GM10266 (cell line): ENCODE measurements at regions not wholly inside any gene's neighbourhood (a gene's known extent, or its start where the extent isn't known, plus 50 kb on each side); places are given as distances from the start of the nearest gene placed in this dataset.
"Not testable (repeated sequence)": the region's sequence is repeated elsewhere in the genome, so short reads cannot be mapped to it uniquely, and the experiment has no call there.

Source experiments
- DNase-seq: peaks from one replicate; pipeline ENCODE4 v3.0.0; 2012; ENCODE audit errors: extremely low spot score

DNA sequence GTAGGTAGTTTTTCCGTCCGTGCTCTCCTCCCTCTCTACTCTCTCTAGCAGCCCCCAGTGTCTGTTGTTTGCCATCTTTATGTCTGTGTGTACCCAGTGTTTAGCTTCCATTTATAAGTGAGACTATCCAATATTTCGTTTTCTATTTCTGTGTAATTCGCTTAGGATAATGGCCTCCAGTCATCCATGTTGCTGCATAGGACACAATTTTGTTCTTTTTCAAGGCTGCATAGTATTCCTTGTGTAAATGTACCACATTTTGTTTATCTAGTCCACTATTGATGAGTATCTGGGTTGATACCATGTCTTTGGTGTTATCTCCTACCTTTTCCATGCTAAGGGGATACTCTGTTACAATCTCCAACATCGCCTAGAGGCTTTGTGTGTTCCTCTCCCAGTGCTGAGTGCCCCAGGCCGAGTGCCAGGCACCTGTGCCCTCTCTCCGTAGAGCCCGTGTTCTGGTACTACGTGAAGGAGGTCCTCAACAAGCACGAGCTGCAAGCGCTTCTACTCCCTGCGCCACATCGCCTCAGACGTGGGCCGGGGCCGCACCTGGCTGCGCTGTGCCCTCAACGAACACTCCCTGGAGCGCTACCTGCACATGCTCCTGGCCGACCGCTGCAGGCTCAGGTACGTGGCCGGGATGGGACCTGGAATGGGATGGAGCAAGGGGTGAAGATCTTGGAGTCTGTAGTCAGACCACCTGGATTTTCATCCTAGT, 51.0 kb downstream of the NPIPB11 start:
- not testable (repeated sequence) for DNase-seq

DNA sequence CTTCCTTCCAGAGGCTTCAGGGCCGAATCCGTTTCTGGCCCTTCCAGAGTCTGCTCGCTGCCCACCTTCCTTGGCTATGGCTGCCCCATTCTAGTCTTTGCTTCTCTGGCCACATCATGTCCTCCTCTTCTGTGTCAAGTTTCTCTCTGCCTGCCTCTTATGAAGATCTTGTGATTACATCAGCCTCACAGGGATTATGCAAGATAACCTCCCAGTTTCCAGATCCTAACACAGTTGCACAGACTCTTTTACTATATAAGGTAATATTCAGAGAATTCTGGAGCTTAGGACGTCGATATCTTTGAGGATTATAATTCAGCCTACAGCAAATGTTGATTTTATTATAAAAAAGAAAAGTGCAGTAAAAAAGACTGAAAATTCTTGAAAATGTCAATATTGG, 52.1 kb downstream of the NPIPB11 start:
- DNase-seq: not testable (repeated sequence)

DNA sequence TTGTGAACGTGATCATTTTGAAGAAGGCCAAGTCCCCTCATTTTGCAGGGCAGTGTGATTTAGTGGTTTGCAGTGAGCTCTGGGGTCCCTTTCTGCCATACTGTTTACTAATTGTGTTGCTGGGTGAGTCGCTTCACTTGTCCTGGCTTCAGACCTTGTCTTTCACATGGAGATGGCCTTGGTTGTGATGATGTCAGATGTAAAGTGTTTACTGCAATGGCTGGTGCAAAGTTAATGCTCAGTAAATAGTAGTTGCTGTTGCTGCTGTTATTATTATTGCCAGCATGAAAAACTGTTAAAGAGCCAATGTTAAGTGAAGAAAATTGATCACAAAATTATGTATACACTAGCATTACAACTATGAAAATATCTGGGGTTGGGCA, 53.9 kb downstream of the NPIPB11 start:
- not testable (repeated sequence) for DNase-seq

DNA sequence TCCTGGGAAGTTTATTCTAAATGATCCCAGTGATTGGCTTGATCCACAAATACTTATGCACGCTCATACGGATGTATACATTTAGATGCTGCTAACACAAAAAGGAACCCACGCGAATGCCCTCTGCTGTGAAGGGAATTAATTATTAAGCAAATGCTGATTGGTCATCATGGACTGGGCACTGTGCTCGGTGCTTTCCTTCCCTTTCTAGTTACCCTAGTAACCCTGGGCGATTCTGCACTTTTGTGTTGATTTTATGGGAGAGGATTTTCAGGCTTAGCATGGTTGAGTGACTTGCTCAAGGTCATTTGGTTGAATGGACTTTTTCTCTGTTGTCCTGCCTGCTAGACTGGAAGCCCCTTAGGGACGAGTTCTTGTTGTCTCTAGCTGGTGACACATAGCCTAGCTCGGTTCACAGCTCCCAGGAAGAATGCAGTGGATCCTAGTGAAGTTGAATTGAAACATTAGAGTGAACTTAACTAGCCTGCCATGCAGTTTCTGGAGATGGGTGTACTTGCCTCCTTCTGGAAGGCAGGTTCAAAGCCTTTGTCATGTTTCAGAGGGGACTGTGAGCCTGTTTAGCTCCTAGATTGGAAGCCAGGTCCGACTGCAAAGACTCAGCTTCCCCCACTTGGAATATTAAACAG, 54.4 kb downstream of the NPIPB11 start:
- DNase-seq: not testable (repeated sequence)

DNA sequence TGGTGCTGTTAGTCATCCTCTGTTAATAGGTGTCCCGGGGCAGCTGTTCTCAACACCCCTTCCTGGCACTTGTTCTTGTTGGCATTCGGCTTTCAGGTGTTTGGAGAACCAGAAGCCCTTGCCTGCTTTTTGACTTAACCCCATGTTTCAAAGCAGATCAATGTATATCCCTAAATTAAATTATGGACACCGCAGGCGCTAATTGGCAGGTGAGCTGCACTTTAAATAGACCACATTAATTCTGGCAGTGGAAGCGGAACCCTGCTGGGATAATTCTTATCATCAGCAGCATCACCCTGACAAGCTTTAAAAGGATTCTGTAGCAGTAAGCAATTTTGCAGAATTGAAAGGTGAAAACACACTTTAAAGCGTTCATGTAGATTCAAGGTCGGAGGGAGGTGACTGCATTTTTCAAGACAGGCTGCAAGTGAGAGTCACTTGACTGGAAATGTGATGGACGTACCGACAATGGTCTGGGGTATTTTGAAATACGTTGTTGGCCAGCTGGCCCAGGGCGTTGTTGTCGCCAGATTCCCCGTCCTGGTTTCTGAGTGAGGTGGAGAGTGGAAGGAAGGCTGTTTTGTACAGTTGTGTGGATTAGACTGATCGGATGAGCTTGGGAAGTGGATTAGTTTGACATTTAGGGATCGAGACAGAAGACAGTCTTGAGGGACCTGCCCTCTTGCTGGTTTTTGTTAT, 55.1 kb downstream of the NPIPB11 start:
- not testable (repeated sequence) for DNase-seq

DNA sequence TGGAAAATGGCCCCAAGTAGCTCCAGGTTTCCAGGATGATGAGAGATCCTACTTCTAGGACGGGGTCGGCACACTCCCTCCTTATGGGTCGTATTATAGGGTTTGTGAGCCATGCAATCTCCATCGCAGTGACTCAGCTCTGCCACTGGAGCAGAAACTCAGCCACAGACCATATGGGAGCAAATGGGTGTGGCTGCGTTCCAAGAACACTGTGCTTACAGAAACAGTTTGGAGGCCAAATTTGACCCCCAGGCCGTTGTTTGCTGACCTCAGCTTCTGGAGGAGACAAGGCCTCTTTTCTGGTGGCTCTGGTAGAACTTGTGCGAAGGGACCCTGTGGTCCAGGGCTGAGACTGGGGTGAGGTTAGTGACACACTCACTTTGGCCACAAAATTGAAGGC, 56.5 kb downstream of the NPIPB11 start:
- DNase-seq: not testable (repeated sequence)

DNA sequence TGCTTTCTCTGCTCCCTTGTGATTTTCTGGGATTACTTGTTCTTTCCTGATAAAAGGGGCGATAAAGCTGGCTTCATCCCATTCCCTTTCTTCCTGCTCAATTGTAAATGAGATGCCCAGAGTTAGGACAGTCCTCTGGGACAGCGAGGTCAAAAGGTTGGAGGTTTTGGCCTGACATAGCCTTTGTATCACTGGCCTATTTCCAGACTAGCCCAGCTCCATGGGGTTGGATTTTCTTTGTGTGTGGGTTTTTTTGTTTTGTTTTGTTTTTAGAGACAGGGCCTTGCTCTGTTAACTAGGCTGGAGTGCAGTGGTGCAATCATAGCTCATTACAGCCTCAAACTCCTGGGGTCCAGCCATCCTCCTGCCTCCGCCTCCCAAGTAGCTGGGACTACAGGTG, 57.8 kb downstream of the NPIPB11 start:
- DNase-seq: not testable (repeated sequence)

DNA sequence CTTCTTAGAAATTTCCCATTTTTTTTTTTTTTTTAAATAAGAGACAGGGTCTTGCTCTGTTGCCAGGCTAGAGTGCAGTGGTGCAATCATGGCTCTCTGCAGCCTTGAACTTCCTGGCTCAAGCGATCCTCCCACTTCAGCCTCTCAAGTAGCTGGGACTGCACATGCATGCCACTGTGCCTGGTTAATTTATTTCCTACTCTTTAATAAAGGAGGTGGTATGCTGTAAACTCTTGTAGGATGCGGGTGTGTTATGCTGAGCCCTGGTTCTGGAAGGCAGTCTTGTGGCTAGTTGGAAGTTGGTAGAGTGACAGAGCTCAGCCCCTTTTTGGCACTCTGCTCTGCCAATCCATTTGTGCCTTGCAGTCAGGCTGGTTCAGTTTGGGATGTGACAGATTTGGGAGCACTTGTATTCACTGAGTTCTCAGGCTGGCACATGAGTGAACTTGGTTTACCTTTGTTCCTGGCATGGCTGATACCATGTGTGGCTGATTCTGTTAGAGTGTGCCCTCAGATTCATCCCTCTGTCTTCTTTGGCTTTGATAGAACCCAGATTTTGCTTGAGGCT, 58.3 kb downstream of the NPIPB11 start:
- DNase-seq: not testable (repeated sequence)

DNA sequence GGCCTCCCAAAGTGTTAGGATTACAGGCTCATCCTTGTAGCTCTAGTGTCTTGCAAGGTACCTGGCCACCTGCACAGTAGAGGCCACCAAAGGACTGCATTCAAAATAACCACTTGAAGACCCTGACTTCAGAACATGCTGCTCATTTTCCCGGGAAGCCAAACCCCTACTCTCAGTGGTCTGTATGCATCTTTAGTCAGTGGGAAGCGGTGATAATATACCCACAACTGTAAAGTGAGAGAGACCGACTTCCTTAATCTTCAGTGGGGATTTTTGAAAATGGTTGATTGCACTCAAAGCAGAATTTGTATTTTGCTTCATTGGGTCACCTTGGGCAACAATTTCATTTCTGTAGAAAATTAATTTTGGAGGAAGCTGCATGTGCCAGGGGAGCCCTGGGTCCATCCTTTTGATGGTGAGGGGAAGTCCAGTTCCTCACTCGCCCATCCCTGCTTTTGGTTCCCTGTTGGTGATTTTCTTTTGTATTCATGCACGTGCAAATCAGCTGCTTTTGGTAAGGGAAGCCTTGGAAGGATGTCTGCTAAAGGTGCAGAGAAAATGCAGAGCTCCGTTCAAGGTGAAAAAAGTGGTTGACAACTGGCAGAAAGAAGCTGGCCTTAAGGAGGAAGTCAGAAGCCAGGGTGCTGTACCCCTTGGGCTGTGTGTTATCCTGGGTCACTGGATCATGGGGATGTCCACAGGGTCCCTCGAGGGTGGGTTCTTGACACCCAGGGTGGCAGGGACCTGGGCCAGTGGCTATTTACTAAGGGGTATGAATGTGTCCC, 59.5 kb downstream of the NPIPB11 start:
- not testable (repeated sequence) for DNase-seq

DNA sequence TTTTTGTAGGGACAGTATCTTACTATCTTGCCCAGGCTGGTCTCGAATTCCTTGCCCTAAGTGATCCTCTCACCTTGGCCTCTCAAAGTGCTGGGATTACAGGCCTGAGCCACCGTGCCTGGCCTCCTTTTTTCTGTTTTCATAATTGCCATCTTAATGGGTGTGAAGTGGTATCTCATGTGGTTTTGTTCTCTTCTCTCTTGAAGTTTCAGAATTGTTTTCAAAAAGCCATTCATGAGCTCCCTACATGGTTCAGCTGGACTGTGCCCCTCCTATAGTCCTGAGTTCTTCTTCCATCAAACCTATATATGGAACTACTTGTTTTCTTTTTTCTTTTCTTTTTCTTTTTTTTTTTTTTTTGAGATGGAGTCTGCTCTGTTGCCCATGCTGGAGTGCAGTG, 60.3 kb downstream of the NPIPB11 start:
- DNase-seq: not testable (repeated sequence)

DNA sequence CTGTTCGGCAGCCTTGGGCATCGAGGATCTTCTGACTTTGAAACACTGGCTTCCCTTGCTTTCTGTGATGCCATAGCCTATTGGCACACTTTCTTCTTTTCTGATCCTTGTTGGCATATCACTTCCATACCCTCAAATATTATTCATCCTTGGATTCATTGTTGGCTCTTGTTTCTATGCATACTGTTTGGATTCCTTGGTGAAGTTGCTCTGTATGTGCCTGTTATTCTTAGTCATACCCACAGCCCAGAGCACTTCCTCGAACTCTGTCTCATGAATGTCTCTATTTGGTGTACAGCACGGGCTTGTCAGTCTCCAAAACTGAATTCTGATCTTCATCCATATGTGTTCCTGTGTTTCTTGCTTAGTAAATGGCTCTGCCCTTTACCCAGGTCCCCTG, 63.6 kb downstream of the NPIPB11 start:
- DNase-seq: not testable (repeated sequence)

DNA sequence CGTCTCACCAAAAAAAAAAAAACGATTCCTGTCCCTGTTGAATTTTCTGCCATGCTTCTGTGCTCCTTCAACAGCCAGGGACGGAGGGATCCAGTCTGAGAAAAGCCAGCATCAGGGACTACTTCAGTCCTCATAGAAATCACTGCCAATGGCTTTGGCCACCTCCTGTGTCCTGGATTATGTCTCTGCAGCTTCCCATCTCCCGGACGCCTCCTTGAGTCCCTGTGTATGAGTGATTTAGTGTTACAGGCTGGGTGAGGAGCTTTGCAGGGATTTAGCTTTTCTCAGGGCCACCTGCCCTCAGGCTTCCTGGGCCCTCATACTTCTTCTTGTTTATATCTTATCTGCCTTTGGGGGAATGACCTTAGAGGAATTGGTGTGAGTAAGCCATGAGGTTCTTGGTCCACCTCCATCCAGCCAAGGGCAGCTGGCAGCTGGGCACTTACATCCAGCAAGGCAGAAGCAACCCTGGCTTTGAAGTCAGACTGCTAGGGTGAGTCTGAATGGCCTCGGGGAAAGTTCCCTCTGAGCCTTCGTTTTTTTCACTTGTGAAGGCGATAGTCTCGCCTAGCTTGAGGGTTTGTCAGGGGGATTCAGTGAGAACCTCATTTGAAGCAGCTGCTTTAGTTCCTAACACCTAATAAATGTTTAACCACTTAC, 65.6 kb downstream of the NPIPB11 start:
- not testable (repeated sequence) for DNase-seq

DNA sequence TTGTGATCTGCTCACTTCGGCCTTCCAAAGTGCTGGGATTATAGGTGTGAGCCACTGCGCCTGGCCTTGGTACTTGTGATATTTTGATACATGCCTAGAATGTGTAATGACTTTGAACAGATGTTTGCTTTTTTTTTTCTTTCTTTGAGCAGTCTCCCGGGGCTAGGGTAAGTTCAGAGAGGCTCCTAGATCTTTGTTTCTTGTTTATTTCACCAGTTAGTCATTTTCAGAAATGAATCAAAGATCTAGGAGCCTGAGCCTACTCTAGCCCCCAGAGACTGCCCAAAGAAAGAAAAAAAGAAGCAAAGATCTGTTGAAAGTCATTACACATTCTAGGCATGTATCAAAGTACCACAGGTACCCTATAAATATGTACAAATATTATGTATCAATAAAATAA, 66.3 kb downstream of the NPIPB11 start:
- not testable (repeated sequence) for DNase-seq

DNA sequence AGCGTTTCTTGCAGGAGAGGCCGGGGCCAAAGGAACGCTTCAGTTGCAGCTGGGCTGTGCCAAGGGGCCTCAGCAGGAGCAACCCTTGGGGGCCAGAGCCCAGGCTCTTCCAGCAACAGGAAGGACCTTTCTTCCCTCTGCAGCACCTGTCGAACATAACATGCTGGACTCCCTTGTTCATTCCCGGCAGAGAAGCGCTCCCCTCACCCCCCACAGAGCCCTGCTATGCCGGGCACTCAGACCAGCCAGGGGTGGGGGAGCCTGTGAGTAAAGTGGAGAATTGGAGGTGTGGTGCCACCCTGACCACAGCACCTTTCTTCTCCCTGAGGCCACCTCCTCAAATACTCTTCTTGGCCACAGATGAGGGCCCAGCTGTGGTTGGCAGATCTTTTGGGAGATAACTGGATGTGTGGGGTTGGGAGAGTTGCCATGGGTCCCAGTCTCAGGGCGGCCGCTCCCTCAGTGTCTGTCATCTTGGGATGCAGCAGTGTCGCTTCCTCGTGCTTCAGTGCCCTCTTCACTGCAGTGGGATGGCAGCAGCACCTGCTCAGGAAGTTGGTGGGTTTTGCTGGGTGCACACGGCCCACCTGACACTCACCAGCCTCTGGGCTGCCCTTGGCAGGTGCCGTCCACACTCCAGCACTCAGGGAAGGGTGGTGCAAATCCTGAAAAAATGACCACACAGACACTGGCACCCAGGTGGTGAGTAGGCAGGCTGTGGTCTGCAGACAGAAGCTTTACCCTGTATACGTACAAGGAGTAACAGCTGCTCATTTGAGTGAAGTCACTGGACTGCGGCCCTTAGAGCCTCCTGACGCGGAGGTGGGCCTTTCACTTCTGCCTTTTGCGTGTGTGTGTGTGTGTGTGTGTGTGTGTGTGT, 67.5 kb downstream of the NPIPB11 start:
- DNase-seq: not testable (repeated sequence)

DNA sequence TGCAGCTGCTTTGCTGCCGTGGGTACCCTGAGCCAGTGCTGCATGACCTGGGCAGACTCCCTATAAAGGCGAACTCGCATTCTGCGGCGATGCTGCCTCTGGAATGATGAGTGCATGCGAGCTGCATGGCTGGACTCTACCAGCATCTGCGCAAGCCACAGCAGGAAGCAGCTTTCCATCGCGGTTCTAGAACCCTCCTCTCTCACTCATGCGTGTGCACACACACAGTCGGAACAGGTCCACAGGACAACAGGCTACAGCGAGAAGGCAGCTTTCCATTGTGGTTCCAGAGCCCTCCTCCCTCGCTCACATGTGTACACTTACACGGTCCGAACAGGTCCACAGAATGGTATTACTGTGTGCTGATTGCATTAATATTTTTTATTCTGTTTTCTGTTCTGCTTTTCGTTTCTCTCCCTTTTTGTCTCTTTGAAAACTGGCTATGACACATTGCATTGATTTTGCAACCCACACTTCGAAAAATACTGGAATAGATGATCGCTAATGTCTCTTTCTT, 69.1 kb downstream of the NPIPB11 start:
- not testable (repeated sequence) for DNase-seq

DNA sequence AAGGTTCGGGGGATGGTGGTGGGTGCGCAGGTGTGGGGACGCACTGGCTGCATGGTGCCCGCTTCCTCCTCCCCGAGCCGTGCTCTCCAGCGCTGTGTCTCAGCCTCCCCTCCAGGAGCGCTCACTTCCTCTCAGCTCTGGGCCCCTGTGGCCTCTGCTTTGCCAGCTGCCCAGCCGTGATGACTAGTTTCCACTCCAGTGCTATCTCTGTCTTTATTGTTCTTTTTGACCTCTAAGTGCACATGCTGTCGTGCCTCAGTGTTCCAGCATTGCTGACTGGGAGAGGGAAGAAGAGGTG, 71.0 kb downstream of the NPIPB11 start:
- not testable (repeated sequence) for DNase-seq

DNA sequence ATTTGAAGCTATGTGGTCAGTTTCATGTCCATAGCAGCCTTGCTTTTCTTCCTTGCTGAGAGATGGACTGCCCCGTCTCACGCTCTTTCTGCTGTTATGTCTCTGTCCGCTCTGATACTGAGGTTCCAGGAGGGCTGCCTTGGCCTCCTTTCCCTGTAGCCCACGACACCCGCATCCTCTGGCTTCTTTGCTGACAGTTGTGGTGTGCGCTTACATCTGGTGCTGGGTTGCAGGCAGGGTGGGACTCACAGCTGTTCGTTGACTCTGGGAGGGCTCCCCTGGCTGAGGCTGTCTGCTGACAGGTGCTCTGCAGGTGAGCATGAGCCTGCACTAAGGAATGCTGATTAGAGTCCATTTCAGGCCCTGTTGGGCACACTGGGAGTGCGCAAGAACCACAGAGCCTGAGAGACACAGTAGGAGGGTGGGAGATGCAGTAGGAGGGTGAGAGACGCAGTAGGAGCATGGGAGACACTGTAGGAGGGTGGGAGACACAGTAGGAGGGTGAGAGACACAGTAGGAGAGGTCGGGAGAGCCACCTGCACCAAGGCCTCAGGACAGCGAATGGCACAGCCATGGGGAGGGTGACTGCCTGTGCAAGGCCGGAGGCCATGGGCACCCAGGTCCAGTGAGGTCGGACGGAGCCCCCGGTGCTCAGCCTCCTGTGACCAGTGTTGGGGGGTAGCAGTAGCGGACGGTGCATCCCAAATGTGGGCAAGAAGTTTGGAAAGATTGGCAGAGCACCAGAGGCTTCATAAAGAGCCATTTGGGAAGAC, 71.5 kb downstream of the NPIPB11 start:
- DNase-seq: not testable (repeated sequence)

DNA sequence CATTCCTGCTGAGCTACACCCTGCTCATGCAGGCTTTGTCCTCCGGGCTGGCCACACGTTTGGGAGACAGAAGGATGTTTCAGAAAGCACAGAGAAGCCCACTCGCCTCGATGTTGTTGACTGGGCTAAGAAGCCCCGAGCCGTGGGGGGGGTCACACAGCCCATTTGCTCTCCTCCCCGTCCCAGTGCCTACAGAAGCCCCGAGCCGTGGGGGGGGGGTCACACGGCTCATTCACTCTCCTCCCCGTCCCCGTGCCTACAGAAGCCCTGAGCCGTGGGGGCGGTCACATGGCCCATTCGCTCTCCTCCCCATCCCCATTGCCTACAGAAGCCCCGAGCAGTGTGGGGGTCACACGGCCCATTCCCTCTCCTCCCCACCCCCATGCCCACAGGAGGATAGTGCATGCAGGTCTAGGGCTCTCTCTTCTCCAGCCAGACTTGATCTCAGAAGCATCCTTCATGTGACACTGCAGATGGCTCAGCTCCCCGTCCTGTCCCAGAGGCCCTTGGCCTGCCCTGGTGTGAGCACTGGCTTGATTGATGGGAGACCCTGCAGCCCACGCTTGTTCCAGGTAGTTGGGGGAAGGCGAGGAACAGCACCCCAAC, 72.9 kb downstream of the NPIPB11 start:
- DNase-seq: not testable (repeated sequence)
